ENCODE measurements at regions not wholly inside any gene's neighbourhood (a gene's known extent, or its start where the extent isn't known, plus 50 kb on each side); places are given as distances from the start of the nearest gene placed in this dataset.

DNA sequence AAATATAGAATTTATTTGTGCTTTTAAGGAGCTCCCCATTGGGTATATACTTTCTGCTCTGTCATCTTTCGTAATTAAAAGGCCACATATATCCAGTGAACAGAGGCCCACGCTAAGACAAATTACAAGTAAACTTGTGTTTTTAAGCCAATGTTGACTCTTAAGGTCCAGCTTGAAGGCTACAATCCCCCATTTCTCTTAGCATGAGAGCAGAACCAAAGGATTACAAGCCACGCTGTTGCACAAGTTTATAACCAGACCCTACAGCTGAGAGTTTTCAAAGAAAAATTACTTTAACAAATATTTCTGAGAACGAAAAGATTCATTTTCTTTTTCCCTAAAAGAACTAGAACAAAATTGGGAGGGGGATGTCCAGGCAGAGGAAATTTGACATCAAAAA is 471.0 kb downstream of the TXNL1 start:
- TF ChIP-seq, protein P1, sequence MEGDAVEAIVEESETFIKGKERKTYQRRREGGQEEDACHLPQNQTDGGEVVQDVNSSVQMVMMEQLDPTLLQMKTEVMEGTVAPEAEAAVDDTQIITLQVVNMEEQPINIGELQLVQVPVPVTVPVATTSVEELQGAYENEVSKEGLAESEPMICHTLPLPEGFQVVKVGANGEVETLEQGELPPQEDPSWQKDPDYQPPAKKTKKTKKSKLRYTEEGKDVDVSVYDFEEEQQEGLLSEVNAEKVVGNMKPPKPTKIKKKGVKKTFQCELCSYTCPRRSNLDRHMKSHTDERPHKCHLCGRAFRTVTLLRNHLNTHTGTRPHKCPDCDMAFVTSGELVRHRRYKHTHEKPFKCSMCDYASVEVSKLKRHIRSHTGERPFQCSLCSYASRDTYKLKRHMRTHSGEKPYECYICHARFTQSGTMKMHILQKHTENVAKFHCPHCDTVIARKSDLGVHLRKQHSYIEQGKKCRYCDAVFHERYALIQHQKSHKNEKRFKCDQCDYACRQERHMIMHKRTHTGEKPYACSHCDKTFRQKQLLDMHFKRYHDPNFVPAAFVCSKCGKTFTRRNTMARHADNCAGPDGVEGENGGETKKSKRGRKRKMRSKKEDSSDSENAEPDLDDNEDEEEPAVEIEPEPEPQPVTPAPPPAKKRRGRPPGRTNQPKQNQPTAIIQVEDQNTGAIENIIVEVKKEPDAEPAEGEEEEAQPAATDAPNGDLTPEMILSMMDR (IDR thresholded peaks at IDR 0.05) = no peak
- TF ChIP-seq, protein P2, sequence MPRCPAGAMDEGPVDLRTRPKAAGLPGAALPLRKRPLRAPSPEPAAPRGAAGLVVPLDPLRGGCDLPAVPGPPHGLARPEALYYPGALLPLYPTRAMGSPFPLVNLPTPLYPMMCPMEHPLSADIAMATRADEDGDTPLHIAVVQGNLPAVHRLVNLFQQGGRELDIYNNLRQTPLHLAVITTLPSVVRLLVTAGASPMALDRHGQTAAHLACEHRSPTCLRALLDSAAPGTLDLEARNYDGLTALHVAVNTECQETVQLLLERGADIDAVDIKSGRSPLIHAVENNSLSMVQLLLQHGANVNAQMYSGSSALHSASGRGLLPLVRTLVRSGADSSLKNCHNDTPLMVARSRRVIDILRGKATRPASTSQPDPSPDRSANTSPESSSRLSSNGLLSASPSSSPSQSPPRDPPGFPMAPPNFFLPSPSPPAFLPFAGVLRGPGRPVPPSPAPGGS (IDR thresholded peaks at IDR 0.05) = no peak
- TF ChIP-seq KDM1A (IDR thresholded peaks at IDR 0.05; ENCODE audit: low read depth) (no peak), SREBF2 (IDR thresholded peaks at IDR 0.05) (no peak), RAD21 (conservative IDR thresholded peaks at IDR 0.05 in 1 of 2, IDR thresholded peaks at IDR 0.05 in 1 of 2) (no peak), POLR2A (IDR thresholded peaks at IDR 0.05; ENCODE audit: low read length) (no peak)
